ENCODE measurements at regions not wholly inside any gene's neighbourhood (a gene's known extent, or its start where the extent isn't known, plus 50 kb on each side); places are given as distances from the start of the nearest gene placed in this dataset.
"Not testable (repeated sequence)": the region's sequence is repeated elsewhere in the genome, so short reads cannot be mapped to it uniquely, and the experiment has no call there.

DNA sequence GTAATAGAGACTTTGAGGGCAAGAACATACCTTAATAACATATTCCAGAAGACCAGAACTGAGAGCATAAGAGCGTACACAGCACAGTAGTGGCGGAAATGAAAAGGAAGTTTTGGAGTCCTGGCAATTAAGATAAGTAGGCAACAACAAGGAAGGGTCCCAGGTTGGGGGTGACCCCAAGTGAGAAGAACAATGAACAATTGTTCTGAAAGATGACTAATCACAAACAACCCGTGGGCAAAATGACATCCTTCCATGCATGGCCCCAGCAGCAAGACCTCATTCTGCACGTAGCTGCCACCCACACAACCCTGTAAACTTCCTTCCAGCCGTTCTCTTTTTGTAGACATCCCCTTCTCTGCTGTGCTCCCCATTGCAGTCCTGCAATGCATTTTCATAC lies 384.4 kb upstream of the PABPC4L start:
- DNase-seq, result no peak

DNA sequence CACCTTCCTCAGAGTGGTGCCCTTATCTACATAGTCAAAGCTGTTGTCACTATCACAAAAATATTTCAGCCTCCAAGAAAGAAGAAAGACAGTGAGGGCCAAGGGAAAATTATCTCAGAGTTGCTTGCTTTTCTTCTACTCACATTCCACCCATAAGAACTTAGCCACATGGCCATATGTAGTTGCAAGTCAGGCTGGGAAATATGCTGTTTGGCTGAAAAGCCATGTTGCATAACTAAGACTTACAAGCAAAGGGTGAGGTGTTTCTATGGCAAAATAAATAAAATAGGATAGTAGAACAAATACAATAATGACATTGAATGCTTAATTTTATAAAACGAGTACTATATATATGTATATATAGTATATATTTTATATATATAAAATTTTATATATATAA lies 365.9 kb upstream of the PABPC4L start:
- DNase-seq, result no peak

DNA sequence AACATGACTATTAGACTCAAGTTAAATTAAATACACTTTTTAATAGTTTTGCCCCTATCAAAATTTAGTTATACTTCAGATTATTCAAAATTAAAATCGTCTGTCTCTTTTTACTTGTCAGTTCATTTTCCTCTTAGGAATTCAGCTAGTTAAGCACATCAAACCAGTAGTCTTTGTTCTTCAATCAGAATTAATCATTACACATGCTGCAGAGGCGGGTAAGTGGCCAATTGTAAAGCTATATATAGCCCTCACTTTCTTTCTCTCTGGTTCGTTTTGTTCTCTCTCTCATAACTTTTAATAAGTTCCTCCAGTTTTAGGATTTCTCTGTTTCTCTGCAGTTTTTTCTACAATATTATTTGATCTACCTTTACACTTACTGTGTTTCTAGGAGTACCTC lies 359.1 kb upstream of the PABPC4L start:
- DNase-seq, result no peak

DNA sequence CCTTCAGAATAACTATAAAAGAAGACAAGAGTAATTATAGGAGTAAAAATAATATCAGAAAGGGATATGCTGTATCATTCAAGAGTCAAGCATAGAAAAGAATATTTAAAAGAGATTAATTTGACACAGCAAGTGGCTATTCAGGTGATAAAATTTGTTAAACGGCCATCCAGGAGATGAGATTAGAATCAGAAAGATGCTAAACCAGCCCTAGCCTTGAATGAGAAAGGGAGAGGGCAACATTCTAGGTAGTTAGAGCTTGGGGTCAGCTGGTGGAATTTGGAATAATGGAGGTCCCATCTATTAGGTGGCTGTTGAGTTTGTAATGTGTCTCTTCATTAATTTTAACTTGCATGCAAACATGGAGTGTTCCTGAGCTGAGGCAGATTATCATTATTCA lies 350.5 kb upstream of the PABPC4L start:
- no peak for DNase-seq

DNA sequence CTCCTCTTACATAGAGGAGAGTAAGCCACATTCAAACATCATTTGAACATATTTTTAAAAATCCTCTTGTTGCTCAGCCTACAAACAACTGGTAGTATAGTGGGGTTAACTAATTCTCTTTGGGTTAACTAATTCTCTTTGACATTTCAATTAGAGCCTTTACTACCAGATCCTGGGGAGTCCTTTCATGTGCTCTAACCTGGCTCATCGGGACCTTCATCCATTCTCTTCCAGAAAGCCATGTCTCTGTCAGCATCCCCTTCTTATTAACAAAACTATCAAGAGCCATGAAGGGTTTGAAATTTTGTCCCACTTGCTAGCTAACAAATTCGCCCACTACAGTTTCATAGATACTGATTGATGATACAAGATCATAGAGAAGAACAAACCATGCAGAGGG lies 349.8 kb upstream of the PABPC4L start:
- DNase-seq, result no peak

DNA sequence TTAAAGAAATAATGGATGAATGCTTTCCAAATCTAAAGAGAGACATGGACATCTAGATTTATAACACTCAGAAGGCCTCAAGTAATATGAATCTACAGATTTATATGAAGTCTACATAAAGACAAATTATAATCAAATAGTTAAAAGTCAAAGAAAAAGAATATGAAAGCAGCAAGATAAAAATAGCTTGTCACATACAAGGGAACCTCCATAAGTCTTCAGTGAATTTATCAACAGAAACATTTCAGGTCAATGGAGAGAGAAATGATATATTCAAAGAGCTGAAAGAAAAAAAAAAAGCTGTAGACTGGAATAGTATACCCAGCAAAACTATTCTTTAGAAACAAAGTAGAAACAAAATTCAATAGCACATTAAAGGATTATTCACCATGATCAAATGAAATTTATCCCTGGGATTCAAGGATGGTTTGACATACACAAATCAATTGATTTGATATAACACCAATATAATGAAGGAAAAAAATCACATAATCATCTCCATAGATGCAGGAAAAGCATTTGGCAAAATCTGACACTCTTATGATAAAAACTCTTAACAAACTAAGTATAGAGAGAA lies 346.6 kb upstream of the PABPC4L start:
- no peak for DNase-seq

DNA sequence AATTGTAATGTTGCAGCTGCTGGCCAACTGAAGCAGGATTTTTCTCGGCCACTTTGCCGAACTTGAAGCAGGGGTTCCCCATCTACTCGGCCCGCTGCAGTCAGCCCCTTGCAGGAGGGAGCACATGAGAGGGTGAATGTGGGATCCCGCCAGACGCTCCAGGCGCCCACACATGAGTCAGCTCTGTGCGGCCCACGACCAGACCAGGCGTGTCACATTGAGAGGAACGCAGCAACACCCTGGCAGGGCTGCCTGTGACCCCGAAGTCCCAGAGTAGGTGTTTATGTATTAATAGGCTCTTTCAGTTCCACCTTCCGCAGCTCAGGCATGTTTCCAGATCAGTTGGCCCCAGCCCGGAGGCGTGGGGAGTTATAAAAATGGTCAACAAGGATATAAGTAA lies 344.7 kb upstream of the PABPC4L start:
- DNase-seq, result no peak

DNA sequence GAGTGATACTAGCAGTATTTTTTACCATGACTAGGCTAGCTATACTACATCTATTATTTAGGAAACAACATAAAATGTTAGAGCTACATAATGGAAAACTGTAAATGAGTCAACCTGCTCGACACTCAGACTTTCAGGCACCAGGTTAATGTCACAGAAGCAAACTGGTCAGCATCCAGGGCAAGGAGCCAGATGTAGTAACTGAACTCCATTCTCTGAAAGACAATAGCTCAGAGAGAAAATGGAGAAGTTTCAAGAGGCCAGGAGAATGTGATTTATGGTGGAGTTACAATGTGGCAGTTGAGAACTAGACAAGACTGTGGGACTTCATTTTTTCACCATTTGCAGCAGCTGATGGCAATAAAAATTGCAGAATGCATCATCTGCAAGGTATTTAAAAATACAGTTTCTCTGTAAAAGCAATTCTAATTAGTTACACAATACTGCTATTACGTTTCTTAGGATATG lies 342.7 kb upstream of the PABPC4L start:
- DNase-seq, result peak; percentile 23 to 86

DNA sequence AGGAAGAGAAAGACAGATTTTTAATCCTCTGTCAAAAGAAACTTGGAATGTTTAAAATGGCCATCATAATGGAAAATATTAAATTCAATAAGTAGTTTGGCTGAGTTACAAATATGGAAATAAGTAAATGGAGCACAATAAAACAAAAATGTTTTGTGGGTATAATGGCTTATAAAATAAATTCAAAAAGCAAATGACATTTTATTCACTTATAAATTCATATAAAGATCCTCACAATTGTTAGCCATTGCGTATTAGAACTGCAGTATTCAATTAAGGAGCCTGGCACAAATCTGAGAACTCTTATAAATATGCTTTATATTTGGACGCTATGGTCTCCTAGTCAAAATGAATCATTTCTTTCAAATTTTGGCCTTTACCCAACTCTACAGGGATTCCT lies 339.0 kb upstream of the PABPC4L start:
- no peak for DNase-seq

DNA sequence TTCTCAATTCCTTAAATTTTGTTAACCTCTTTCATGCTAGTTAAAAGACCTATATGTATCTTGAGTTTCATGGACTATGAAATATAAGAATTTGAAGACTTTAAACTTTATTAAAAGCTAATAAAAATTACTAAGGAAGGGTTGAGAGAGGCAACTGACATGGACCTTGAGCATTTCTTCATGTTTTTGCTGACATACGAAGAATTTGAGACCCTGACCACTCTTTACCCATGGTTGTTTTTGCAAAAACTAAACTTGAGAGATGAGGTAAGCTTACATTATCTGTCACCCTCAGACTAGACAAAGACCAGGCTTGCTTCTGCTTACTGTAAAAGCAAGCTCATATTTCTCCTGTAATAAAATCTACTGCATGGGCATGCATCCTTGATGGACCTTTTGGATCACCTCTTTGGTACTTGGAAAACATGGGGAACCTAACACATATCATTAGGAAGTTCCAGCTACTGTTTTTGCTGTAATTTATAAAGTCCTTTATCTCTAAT lies 338.2 kb upstream of the PABPC4L start:
- DNase-seq, result no peak

DNA sequence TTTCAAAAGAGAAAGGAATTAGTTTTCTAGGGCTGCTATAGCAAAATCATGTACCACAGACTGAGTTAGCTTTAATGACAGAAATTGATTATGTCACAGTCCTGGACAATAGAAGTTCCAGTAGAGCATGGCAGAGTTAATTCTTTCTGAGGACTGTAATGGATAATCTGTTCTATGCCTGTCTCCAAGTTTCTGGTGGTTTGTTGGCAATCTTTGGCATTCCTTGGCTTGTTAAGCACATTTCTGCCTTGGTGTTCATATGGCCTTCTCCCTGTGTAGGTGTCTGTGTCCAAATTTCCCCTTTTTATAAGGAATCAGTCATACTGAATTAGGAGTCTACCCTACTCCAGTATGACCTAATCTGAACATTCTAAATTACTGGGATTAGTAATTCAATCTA lies 336.1 kb upstream of the PABPC4L start:
- DNase-seq, result no peak

DNA sequence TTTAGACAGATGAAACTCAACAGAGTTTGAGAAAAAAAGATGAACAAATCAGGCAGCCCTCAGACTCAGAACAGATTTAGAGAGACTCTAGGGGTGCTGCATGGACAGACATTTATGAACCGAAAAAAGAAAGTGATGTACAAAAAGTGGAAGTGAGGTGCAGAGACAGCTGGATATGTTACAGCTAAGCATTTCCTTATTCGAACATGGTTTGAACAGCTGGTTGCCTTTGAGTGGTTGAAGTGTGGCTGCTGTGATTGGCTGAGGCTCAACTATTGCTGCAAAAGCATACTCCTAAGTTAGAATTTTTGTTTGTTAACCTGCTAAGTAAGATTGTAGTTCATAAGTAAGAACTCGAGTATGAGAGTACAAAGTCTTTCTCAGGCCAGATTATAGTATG lies 331.5 kb upstream of the PABPC4L start:
- DNase-seq, result no peak

DNA sequence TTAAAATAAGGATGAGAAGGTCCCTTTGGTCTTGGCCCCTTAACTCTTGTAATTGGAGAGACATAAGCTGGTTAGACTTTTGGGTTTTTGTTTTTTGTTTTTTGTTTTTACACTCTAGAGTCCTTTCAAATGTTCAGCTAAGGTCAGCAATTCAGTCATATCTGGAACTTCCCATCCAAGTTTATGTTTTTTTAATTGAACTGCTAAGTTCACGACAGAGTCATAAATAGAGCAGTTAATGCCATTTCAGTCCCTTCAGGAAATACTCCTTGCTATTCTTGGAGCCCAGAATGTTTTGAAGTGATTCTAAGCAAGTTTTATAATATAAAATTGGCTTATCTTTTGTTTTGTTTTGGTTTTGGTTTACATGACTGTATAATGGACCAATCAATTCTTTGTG lies 329.4 kb upstream of the PABPC4L start:
- DNase-seq, result no peak

DNA sequence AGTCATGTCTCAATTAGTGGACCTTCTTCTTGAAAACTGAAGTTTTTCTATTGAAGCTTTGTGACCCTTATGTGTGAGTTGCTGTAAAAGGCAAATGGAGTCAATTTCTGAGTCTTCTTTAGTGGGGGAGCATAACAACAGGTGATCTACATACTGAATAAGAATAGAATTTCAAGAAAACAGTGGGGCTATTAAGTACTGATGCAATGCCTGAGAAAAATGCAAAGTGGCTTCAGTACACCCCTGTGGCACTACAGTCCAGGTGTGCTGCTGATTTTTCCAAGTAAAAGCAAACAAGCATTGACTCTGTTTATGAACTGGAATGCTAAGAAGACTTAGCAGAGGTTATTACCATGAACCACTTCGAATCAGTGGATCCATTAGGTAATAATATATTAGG lies 328.0 kb upstream of the PABPC4L start:
- DNase-seq, result no peak

DNA sequence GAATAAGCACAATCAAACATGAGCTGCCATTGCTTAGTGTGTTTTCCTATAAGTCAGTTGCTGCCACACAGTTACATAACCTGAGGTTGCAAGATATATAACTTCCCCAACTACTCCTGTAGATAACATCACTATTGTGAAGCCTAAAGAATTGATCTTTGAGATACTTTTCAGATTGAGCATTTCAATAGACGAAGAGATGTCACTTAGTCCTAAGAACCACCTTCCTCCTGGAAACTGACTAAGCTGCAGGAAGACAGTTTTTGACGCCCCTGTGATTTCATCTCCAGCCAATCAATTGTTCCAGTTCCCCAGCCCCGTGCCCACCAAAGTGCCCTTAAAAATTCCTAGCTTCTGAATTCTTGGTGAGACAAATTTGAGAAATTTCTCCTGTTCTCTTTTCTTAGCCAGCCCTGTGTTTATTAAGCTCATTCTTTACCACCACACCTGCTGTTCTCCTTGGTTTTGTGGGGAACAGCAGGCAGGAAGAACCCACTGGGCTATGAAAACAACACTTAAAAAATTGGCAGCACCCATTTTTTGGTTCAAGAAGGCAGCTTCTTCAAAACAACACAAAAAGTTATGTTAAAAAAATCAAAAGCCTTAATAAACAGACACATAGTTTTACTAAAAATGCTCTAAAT lies 317.1 kb upstream of the PABPC4L start:
- DNase-seq, result peak in 1 of 2 experiments; percentile 1

DNA sequence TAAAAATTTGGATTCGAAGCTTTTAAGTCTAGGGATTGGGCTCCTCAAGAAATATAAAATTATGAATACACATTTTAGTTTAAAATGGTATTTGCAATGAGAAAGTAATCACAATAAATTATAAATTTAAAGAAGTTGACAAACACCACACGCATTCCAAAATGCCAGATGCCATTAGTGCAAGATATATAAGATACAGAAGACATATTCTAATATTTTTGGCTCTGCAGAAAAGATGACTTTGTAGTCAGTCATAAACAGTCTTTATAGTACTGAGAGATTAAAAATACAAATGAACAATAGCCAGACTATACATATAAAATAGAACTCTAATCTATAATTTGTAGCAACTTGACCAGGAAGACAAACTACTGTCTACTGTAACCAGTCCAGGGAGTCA lies 309.0 kb upstream of the PABPC4L start:
- DNase-seq, result no peak

DNA sequence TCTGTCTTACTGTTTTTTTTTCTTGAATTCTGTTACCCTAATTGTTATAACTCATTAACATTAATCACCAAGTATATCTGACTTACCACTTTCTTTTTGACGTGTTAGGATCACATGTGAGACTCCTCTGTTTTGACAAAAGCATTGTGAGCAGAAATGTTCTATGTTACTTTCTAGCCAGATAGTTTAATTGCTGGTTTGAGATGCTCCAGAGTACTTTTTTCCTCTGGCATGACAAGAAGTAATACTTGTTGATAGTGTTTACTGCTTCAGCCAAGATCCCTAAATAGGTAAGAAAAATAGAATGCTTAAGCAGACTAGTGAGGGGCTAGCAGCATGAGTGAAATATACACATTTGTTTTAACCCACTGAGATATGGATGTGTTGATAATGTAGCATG lies 303.9 kb upstream of the PABPC4L start:
- DNase-seq, result no peak

DNA sequence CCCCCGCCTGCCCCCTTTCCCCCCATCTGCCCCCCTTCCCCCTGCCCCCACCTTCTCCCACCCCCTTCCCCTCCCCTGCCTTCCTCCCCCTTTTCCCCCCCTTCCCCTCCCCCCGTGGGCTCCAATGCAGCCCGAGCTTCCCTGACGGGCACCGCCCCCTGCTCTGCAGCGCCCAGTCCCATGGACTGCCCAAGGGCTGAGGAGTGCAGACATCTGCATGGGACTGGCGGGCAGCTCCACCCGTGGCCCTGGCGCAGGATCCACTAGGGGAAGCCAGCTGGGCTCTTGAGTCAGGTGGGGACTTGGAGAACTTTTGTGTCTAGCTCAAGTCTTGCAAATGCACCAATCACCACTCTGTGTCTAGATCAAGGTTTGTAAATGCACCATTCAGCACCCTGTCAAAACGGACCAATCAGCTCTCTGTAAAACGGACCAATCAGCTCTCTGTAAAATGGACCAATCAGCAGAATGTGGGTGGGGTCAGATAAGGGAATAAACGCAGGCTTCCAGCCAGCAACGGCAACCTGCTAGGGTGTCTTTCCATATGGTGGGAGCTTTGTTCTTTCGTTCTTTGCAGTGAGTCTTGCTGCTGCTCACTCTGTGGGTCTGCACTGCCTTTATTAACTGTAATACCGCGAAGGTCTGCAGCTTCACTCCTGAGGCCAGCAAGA lies 300.5 kb upstream of the PABPC4L start:
- no peak for DNase-seq

DNA sequence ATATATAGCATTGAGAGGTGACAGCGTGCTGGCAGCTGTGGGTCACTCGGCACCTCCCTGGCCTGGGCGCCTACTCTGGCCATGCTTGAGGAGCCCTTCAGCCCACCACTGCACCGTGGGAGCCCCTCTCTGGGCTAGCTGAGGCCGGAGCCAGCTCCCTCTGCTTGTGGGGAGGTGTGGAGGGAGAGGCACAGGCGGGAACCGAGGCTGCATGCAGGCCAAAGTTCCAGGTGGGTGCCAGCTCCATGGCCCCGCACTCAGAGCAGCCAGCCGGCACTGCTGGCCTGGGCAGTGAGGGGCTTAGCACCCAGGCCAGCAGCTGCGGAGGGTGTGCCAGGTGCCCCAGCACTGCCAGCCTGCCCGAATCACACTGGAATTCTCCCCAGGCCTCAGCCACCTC lies 299.9 kb upstream of the PABPC4L start:
- DNase-seq, result not testable (repeated sequence)

DNA sequence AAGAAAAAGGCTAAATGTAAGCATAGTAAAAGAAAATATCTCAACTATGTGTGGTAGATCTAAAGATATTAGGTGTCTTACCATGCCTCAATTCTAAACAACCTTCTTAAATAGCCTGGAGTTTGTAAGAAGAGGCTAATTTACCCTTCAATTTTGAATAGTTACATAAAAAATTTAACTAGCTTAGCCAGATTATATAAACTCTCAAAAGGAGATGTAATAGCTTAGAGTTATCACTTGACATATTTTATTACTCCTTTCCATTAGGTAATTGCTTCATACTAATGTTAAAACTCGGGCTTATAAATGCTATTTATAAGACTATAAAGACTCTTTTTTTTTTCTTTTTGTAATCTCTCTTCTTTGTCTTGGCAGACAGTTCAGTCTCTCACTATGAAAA lies 297.5 kb upstream of the PABPC4L start:
- DNase-seq, result no peak

DNA sequence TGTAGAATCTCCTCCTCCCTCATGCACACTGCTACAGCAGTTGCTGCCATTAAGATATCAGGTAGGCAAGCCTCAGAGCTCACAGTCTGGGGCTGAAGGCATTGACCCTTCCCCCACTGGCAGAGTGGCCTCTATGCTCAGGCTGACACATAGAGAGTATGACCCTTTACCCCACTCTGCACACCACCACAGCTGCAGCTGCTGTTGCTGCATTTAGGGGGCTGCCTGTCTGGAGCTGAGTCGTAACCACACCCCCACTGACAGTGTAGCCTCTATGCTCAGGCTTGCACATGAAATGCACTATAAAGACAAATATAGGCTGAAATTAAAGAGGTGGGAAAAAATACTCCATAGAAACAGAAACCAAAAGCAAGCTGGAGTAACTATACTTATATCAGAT lies 289.3 kb upstream of the PABPC4L start:
- DNase-seq, result no peak

DNA sequence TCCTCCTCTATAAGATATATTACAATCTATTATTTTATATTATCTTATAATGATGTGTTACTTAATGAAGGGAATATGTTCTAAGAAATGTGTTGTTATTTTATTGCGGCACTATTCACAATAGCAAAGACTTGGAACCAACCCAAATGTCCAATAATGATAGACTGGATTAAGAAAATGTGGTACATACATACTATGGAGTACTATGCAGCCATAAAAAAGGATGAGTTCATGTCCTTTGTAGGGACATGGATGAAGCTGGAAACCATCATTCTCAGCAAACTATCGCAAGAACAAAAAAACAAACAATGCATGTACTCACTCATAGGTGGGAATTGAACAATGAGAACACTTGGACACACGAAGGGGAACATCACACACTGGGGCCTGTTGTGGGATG lies 281.9 kb upstream of the PABPC4L start:
- DNase-seq, result not testable (repeated sequence)

DNA sequence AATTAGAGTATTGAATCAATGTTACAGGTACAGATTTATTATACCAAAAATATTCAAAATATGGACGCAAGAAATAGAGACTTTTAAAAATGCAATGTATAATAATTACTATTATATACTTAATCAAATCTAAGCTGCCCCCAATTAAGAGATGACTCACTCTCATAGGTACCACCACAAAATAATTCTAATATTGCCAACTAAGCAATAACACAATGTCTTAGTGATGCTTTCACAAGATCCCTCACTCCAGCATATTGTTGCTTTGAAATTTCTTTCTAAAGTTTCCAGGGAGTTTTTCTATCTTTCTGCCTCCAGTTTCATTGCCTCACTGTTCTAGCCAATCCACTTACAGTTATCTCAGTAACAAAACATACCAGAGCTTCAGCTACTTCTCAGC lies 270.0 kb upstream of the PABPC4L start:
- DNase-seq, result no peak

DNA sequence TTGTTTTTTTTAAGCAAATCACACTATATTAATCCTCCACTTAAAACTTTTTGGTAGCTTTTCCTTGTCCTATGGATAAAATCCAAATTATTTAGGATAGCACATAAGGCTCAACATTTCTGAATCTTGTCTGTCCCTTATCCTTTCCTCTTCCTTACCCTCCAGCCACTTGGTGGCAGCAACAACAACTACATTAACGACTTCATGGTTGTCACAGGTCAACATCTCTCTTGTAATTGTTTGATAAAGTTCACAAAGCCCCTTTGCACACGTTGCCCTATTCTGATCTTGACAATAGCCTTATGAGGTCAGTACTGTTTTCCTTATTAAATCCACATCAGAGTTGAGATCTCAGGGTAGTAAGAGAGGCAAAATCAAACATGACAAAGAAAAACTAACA lies 269.0 kb upstream of the PABPC4L start:
- peak in 1 of 2 experiments; percentile 5 for DNase-seq
